KMS-11 (cell line): ENCODE measurements at regions not wholly inside any gene's neighbourhood (a gene's known extent, or its start where the extent isn't known, plus 50 kb on each side); places are given as distances from the start of the nearest gene placed in this dataset.
"Not testable (repeated sequence)": the region's sequence is repeated elsewhere in the genome, so short reads cannot be mapped to it uniquely, and the experiment has no call there.

Experiments
- H2AFZ ChIP-seq: fragments of 200-600 bp; sonication (generic); 2 replicates; pipeline ENCODE4 v1.6.1; 2016; ENCODE audit warnings: antibody characterized with exemption, mixed run types, low read depth
- H3K27ac ChIP-seq: fragments of 200-600 bp; sonication (generic); 2 replicates; pipeline ENCODE4 v1.6.1; 2016; ENCODE audit warnings: mild to moderate bottlenecking, mixed run types
- H3K27me3 ChIP-seq: fragments of 200-600 bp; sonication (generic); 2 replicates; pipeline ENCODE4 v1.6.1; 2017; ENCODE audit warnings: mild to moderate bottlenecking, low read depth, mixed run types, moderate library complexity; ENCODE audit not compliant: insufficient read depth
- H3K36me3 ChIP-seq: fragments of 200-600 bp; sonication (generic); 2 replicates; pipeline ENCODE4 v1.6.1; 2017; ENCODE audit warnings: mild to moderate bottlenecking, mixed run types; ENCODE audit not compliant: insufficient read depth
- H3K4me1 ChIP-seq: fragments of 200-600 bp; sonication (generic); 2 replicates; pipeline ENCODE4 v1.6.1; 2016; ENCODE audit warnings: mild to moderate bottlenecking, low read depth, mixed run types; ENCODE audit not compliant: poor library complexity, severe bottlenecking
- H3K4me2 ChIP-seq: fragments of 200-600 bp; sonication (generic); 2 replicates; pipeline ENCODE4 v1.7.0; 2016; ENCODE audit warnings: mild to moderate bottlenecking, mixed run types
- H3K4me3 ChIP-seq: fragments of 200-600 bp; sonication (generic); IDR thresholded peaks from 2 replicates; pipeline ENCODE4 v1.6.1; 2017; ENCODE audit warnings: low read depth, low read length, mixed read lengths; ENCODE audit not compliant: insufficient read depth
- H3K79me2 ChIP-seq: fragments of 200-600 bp; sonication (generic); 2 replicates; pipeline ENCODE4 v1.6.1; 2016; ENCODE audit warnings: low read depth, mixed run types; ENCODE audit not compliant: insufficient read depth
- H3K9ac ChIP-seq: fragments of 200-600 bp; sonication (generic); 2 replicates; pipeline ENCODE4 v1.6.1; 2016; ENCODE audit warnings: mild to moderate bottlenecking, mixed run types
- H4K20me1 ChIP-seq: fragments of 200-600 bp; sonication (generic); 2 replicates; pipeline ENCODE4 v1.6.1; 2016; ENCODE audit warnings: mild to moderate bottlenecking, mixed run types; ENCODE audit not compliant: insufficient read depth
- TF ChIP-seq, protein P1 (sequence below): fragments of 200-600 bp; sonication (generic); conservative IDR thresholded peaks from 2 replicates; pipeline ENCODE4 v1.6.1; 2017; ENCODE audit warnings: low read depth, mild to moderate bottlenecking, antibody characterized with exemption, low read length, moderate library complexity, mixed read lengths

- Histone ChIP-seq H3K4me2 (no peak overlapping the region), H3K4me1 (no peaks in the 10 kb centered on the region), H3K9ac (no peak overlapping the region), H3K36me3 (no peaks in the 10 kb centered on the region), H4K20me1 (no peaks in the 10 kb centered on the region), H3K27me3 (no peaks in the 10 kb centered on the region), H2AFZ (no peak overlapping the region), H3K27ac (no peak overlapping the region), H3K4me3 (no peak overlapping the region), H3K79me2 (no peaks in the 10 kb centered on the region)
- TF ChIP-seq, protein P1, sequence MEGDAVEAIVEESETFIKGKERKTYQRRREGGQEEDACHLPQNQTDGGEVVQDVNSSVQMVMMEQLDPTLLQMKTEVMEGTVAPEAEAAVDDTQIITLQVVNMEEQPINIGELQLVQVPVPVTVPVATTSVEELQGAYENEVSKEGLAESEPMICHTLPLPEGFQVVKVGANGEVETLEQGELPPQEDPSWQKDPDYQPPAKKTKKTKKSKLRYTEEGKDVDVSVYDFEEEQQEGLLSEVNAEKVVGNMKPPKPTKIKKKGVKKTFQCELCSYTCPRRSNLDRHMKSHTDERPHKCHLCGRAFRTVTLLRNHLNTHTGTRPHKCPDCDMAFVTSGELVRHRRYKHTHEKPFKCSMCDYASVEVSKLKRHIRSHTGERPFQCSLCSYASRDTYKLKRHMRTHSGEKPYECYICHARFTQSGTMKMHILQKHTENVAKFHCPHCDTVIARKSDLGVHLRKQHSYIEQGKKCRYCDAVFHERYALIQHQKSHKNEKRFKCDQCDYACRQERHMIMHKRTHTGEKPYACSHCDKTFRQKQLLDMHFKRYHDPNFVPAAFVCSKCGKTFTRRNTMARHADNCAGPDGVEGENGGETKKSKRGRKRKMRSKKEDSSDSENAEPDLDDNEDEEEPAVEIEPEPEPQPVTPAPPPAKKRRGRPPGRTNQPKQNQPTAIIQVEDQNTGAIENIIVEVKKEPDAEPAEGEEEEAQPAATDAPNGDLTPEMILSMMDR, result no peak
These were observed 116.1 kb upstream of the FBXO33 start for GRCh38 chr14:39548358-39548757.

- no peak overlapping the region for H3K4me3 ChIP-seq
- H3K79me2 ChIP-seq, result no peaks in the 10 kb centered on the region
- TF ChIP-seq, protein P1, result no peak
- no peak overlapping the region for H3K27ac ChIP-seq
- H4K20me1 ChIP-seq, result no peaks in the 10 kb centered on the region
- H3K4me1 ChIP-seq, result no peaks in the 10 kb centered on the region
- H3K36me3 ChIP-seq, result no peaks in the 10 kb centered on the region
- no peak overlapping the region for H3K4me2 ChIP-seq
- H2AFZ ChIP-seq, result no peak overlapping the region
- H3K9ac ChIP-seq, result no peak overlapping the region
- no peaks in the 10 kb centered on the region for H3K27me3 ChIP-seq
These were observed 115.6 kb upstream of the FBXO33 start for GRCh38 chr14:39547845-39548244.

DNA sequence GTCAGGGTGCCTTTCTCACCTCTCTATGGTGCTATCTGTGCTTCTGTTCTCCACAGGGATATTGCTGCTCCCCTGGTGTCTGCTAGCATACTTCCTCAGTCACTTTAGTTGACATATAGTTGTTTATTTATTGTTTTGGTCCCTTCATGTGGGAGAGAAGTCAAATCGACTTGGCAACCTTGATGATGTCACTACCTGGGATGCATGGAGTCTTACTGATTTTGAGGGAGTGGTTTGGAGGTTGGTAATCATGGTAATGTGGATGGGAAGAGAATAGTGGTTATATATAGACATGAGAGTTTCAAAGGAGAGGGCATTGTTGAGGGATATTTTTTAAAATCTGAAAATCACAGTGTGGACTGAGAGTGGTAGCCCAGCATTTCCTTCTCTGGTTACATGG is 73.6 kb upstream of the FBXO33 start:
- no peaks in the 10 kb centered on the region for H3K36me3 ChIP-seq
- no peak overlapping the region for H3K27ac ChIP-seq
- H3K4me3 ChIP-seq, result no peak overlapping the region
- H3K79me2 ChIP-seq, result no peaks in the 10 kb centered on the region
- H3K4me1 ChIP-seq, result no peaks in the 10 kb centered on the region
- H3K4me2 ChIP-seq, result no peak overlapping the region
- H4K20me1 ChIP-seq, result no peaks in the 10 kb centered on the region
- no peak overlapping the region for H2AFZ ChIP-seq
- H3K27me3 ChIP-seq, result no peaks in the 10 kb centered on the region
- H3K9ac ChIP-seq, result no peak overlapping the region
- TF ChIP-seq, protein P1, result no peak

- no peaks in the 10 kb centered on the region for H3K79me2 ChIP-seq
- no peaks in the 10 kb centered on the region for H4K20me1 ChIP-seq
- H3K4me2 ChIP-seq, result no peak overlapping the region
- no peaks in the 10 kb centered on the region for H3K36me3 ChIP-seq
- H3K9ac ChIP-seq, result no peak overlapping the region
- H3K4me3 ChIP-seq, result no peak overlapping the region
- H3K4me1 ChIP-seq, result no peaks in the 10 kb centered on the region
- no peaks in the 10 kb centered on the region for H3K27me3 ChIP-seq
- no peak overlapping the region for H2AFZ ChIP-seq
- TF ChIP-seq, protein P1, result no peak
- H3K27ac ChIP-seq, result no peak overlapping the region
These were observed 68.0 kb upstream of the FBXO33 start for GRCh38 chr14:39500253-39500652.

- Histone ChIP-seq H3K4me2 (no peak overlapping the region), H3K27me3 (no peaks in the 10 kb centered on the region), H3K4me1 (no peaks in the 10 kb centered on the region), H3K36me3 (no peaks in the 10 kb centered on the region), H3K4me3 (no peak overlapping the region), H2AFZ (no peak overlapping the region), H3K79me2 (no peaks in the 10 kb centered on the region), H4K20me1 (no peaks in the 10 kb centered on the region), H3K27ac (no peak overlapping the region), H3K9ac (no peak overlapping the region)
- TF ChIP-seq, protein P1, result no peak
These were observed 67.3 kb upstream of the FBXO33 start for GRCh38 chr14:39499514-39499913.

DNA sequence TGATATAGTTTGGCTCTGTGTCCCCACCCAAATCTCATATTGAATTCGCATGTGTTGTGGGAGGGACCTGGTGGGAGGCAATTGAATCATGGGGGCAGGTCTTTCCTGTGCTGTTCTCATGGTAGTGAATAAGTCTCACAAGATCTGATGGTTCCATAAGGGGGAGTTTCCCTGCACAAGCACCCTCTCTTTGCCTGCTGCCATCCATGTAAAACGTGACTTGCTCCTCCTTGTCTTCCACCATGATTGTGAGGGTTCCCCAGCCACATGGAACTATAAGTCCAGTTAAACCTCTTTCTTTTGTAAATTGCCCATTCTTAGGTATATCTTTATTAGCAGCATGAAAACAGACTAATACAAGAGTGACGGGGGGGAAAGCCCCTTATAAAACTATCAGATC is 65.4 kb upstream of the FBXO33 start:
- H3K4me3 ChIP-seq, H3K27me3 ChIP-seq, H4K20me1 ChIP-seq, H3K36me3 ChIP-seq, H3K4me2 ChIP-seq, H3K79me2 ChIP-seq, H3K4me1 ChIP-seq, H2AFZ ChIP-seq, H3K9ac ChIP-seq, H3K27ac ChIP-seq: not testable (repeated sequence)
